ENCODE measurements at regions not wholly inside any gene's neighbourhood (a gene's known extent, or its start where the extent isn't known, plus 50 kb on each side); places are given as distances from the start of the nearest gene placed in this dataset.
"Not testable (repeated sequence)": the region's sequence is repeated elsewhere in the genome, so short reads cannot be mapped to it uniquely, and the experiment has no call there.

DNA sequence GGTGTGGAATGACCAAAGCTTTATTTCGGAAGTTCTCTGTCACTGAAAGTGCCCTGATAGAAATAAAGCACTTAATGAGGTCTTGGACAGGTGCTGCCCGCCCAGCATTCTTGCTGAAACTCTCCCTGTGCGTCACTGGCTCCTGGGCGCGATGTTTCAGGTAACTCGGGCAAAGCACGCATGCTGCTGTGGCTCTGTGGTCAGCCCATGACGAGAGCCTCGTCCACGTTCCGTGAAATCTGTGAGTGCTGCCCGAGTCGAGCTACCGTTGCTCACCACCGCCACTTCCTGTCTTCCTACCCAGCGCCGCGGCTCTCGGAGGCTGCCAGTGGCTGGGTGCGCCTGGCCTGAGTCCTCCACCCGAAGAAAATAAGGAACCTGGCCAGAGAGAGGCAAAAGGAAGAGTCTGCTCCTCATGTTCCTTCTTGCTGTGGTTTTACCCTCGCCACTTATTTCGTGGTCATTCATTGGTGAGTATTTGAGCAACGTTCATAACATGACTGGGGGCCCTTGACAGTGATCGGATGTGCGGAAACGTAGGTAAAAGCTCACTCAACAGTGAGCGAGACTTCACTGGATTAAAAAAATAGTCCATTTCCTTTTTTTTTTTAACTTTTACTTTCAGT, 95.5 kb downstream of the MAP3K8 start:
- H3K4me1 Mint-ChIP-seq (ENCODE audit: low read depth), result peaks cover 5% of the 10 kb centered on the region
- no peaks in the 10 kb centered on the region for H3K36me3 Mint-ChIP-seq (ENCODE audit: low read depth)
- H3K4me3 Mint-ChIP-seq, result no peak overlapping the region
- TF ChIP-seq, protein P1, sequence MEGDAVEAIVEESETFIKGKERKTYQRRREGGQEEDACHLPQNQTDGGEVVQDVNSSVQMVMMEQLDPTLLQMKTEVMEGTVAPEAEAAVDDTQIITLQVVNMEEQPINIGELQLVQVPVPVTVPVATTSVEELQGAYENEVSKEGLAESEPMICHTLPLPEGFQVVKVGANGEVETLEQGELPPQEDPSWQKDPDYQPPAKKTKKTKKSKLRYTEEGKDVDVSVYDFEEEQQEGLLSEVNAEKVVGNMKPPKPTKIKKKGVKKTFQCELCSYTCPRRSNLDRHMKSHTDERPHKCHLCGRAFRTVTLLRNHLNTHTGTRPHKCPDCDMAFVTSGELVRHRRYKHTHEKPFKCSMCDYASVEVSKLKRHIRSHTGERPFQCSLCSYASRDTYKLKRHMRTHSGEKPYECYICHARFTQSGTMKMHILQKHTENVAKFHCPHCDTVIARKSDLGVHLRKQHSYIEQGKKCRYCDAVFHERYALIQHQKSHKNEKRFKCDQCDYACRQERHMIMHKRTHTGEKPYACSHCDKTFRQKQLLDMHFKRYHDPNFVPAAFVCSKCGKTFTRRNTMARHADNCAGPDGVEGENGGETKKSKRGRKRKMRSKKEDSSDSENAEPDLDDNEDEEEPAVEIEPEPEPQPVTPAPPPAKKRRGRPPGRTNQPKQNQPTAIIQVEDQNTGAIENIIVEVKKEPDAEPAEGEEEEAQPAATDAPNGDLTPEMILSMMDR (IDR thresholded peaks at IDR 0.05), result no peak
- no peaks in the 10 kb centered on the region for H3K9me3 Mint-ChIP-seq
- no peak overlapping the region for H3K27ac Mint-ChIP-seq
- H3K27me3 Mint-ChIP-seq (ENCODE audit: insufficient read depth), result peaks cover 5% of the 10 kb centered on the region
- DNase-seq, result no peak

DNA sequence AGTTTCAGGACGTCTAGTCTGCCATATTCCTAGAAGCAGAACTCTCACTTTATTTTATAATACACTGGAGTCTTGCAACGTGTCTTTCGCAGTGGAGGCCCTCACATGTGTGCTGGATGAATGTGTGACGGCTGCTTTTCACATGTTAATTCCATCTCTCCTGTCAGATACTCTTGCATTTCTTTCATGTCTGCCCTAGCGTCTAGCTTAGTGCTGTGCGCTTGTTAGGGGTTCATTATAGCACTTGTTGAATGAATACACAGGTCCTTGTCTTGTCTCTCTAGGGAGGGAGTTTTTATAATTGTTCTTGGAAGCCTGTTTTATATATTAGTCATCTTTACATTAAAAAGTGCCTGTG, 94.4 kb downstream of the MAP3K8 start:
- peaks cover 5% of the 10 kb centered on the region for H3K27me3 Mint-ChIP-seq (ENCODE audit: insufficient read depth)
- DNase-seq, result no peak
- H3K4me1 Mint-ChIP-seq (ENCODE audit: low read depth), result peaks cover 5% of the 10 kb centered on the region; the same call in 1 of the 2 replicates
- no peak overlapping the region for H3K4me3 Mint-ChIP-seq
- H3K27ac Mint-ChIP-seq, result no peak overlapping the region
- no peaks in the 10 kb centered on the region for H3K36me3 Mint-ChIP-seq (ENCODE audit: low read depth)
- TF ChIP-seq, protein P1 (IDR thresholded peaks at IDR 0.05), result no peak
- no peaks in the 10 kb centered on the region for H3K9me3 Mint-ChIP-seq

DNA sequence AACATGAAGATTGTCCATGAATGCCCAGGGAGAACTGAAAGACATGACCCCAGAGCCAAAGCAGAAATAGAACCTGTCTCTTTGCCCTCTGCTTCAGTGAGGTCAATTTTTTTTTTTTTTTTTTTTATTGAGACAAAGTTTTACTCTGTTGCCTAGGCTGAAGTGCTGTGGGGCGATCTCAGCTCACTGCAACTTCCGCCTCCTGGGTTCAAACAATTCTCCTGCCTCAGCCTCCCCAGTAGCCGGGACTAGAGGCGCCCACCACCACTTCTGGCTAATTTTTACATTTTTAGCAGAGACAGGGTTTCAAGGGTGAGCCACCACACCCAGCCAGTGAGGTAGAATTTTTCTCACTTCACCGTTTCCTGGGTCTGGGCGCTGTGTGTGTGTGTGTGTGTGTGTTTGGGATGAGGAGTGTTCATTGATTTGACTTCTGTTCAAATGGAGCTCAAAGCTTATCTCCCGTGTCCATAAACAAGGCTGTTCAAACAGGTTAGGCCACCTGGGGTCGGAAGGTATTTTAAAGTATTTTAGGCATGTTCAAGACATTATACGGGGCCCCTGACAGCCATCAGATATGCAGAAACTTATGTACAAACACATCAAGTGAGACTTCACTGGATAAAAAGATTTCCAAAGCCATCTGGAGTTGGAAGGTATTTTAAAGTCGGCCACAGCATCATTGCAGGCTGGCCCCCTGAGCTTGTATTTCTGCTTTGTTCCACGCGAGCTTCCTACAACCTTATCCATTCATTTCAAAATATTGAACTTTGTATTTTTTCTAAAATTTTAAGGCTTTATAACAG, 93.8 kb downstream of the MAP3K8 start:
- no peak for DNase-seq
- H3K4me1 Mint-ChIP-seq (ENCODE audit: low read depth), result peaks cover 5% of the 10 kb centered on the region; the same call in 1 of the 2 replicates
- no peak overlapping the region for H3K27ac Mint-ChIP-seq
- peaks cover 10% of the 10 kb centered on the region for H3K27me3 Mint-ChIP-seq (ENCODE audit: insufficient read depth)
- H3K36me3 Mint-ChIP-seq (ENCODE audit: low read depth), result no peaks in the 10 kb centered on the region
- TF ChIP-seq, protein P1 (IDR thresholded peaks at IDR 0.05), result no peak
- no peak overlapping the region for H3K4me3 Mint-ChIP-seq
- no peaks in the 10 kb centered on the region for H3K9me3 Mint-ChIP-seq

DNA sequence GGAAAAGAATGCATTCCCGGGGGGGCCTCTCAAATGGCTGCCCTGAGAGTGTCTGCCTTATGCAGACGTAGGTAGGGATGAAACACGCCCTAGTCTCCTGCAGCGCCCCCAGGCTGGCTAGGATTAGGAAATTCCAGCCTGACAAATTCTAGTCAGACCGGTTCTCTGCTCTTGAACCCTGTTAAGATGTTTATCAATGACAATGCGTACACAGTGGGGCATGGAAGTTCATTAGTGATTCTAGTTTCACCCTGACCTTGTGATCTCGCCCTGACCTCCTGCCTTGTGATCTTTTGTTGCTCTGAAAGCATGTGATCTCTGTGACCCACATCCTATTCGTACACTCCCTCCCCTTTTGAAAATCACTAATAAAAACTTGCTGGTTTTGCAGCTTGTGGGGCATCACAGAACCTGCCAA, 88.7 kb downstream of the MAP3K8 start:
- Mint-ChIP-seq H3K9me3 (peaks cover 14% of the 10 kb centered on the region), H3K27me3 (ENCODE audit: insufficient read depth) (peaks cover 29% of the 10 kb centered on the region)
- H3K36me3 Mint-ChIP-seq (ENCODE audit: low read depth); DNase-seq; H3K27ac Mint-ChIP-seq; H3K4me1 Mint-ChIP-seq (ENCODE audit: low read depth); H3K4me3 Mint-ChIP-seq: not testable (repeated sequence)

DNA sequence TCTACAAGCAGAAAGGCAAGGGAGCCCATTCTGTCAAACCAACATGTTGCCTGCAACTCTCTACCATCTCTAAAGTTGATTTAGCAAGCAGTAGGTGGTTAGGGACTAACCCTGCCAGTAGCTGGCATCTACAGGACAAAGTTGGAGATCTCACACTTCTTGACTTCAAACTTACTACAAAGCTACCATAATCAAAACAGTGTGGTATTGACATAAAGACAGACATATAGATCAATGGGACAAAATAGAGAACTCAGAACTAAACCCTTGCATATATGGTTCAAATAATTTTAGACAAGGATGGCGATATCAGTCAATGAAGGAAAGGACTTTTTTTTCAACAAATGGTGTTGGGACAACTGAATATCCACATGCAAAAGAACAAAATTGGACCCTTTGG, 84.9 kb downstream of the MAP3K8 start:
- TF ChIP-seq, protein P1 (IDR thresholded peaks at IDR 0.05), result no peak
- Mint-ChIP-seq H3K9me3 (peaks cover 14% of the 10 kb centered on the region), H3K36me3 (ENCODE audit: low read depth) (peaks cover 10% of the 10 kb centered on the region), H3K4me3 (no peak overlapping the region), H3K4me1 (ENCODE audit: low read depth) (no peaks in the 10 kb centered on the region), H3K27ac (no peak overlapping the region), H3K27me3 (ENCODE audit: insufficient read depth) (peaks cover 35% of the 10 kb centered on the region)
- no peak for DNase-seq
